ENCODE measurements at regions not wholly inside any gene's neighbourhood (a gene's known extent, or its start where the extent isn't known, plus 50 kb on each side); places are given as distances from the start of the nearest gene placed in this dataset.

GRCh38 chr10:2436933-2437332, 630.4 kb upstream of the PFKP start:
- no peaks in the 10 kb centered on the region for H3K79me2 ChIP-seq
- no peak for DNase-seq (ENCODE audit: low spot score)
- H3K36me3 ChIP-seq (replicated peaks; ENCODE audit: insufficient read depth, low read depth): no peaks in the 10 kb centered on the region
- TF ChIP-seq CTCF (IDR thresholded peaks at IDR 0.05; ENCODE audit: poor library complexity) (no peak), EZH2 (IDR thresholded peaks at IDR 0.05; ENCODE audit: borderline replicate concordance) (no peak), EZH2phosphoT487 (IDR thresholded peaks at IDR 0.05; ENCODE audit: low read depth, severe bottlenecking, unreplicated experiment) (no peak)
- H3K4me1 ChIP-seq (ENCODE audit: insufficient read depth): no peaks in the 10 kb centered on the region
- WGBS (ENCODE audit: low lambda C conversion rate, missing lambda C conversion rate): 91% methylated on average over 11 of the region's 11 CpGs
- H3K4me3 ChIP-seq: no peak overlapping the region
- no peaks in the 10 kb centered on the region for H3K9me2 ChIP-seq (replicated peaks; ENCODE audit: insufficient read depth)
- H3K27me3 ChIP-seq: no peaks in the 10 kb centered on the region
- H3K27ac ChIP-seq: no peak overlapping the region
- no peaks in the 10 kb centered on the region for H3K9me3 ChIP-seq (ENCODE audit: low read depth)
- no peak overlapping the region for H3K4me2 ChIP-seq
- no peak overlapping the region for H2AFZ ChIP-seq
- no peaks in the 10 kb centered on the region for H4K20me1 ChIP-seq (ENCODE audit: insufficient read depth, poor library complexity, severe bottlenecking)

- H3K4me2 ChIP-seq: no peak overlapping the region
- H3K9me3 ChIP-seq (ENCODE audit: low read depth): no peaks in the 10 kb centered on the region
- TF ChIP-seq EZH2 (IDR thresholded peaks at IDR 0.05; ENCODE audit: borderline replicate concordance) (no peak), CTCF (IDR thresholded peaks at IDR 0.05; ENCODE audit: poor library complexity) (no peak), EZH2phosphoT487 (IDR thresholded peaks at IDR 0.05; ENCODE audit: low read depth, severe bottlenecking, unreplicated experiment) (no peak)
- no peaks in the 10 kb centered on the region for H3K4me1 ChIP-seq (ENCODE audit: insufficient read depth)
- no peak overlapping the region for H2AFZ ChIP-seq
- H4K20me1 ChIP-seq (ENCODE audit: insufficient read depth, poor library complexity, severe bottlenecking): no peaks in the 10 kb centered on the region
- no peaks in the 10 kb centered on the region for H3K27me3 ChIP-seq
- WGBS (ENCODE audit: low lambda C conversion rate, missing lambda C conversion rate): 78% methylated on average over 5 of the region's 5 CpGs
- no peaks in the 10 kb centered on the region for H3K79me2 ChIP-seq
- no peak overlapping the region for H3K27ac ChIP-seq
- H3K36me3 ChIP-seq (replicated peaks; ENCODE audit: insufficient read depth, low read depth): no peaks in the 10 kb centered on the region
- no peak overlapping the region for H3K4me3 ChIP-seq
- no peak for DNase-seq (ENCODE audit: low spot score)
- no peaks in the 10 kb centered on the region for H3K9me2 ChIP-seq (replicated peaks; ENCODE audit: insufficient read depth)
Measured at GRCh38 chr10:2431961-2432360, 635.4 kb upstream of the PFKP start.

- Histone ChIP-seq H3K9me3 (ENCODE audit: low read depth) (no peaks in the 10 kb centered on the region), H3K79me2 (no peaks in the 10 kb centered on the region), H3K27ac (no peak overlapping the region), H3K4me3 (no peak overlapping the region), H3K4me2 (no peak overlapping the region), H3K9me2 (replicated peaks; ENCODE audit: insufficient read depth) (no peaks in the 10 kb centered on the region), H3K4me1 (ENCODE audit: insufficient read depth) (no peaks in the 10 kb centered on the region), H2AFZ (no peak overlapping the region), H3K36me3 (replicated peaks; ENCODE audit: insufficient read depth, low read depth) (no peaks in the 10 kb centered on the region), H4K20me1 (ENCODE audit: insufficient read depth, poor library complexity, severe bottlenecking) (no peaks in the 10 kb centered on the region), H3K27me3 (no peaks in the 10 kb centered on the region)
- whole genome bisulfite sequencing (ENCODE audit: low lambda C conversion rate, missing lambda C conversion rate): 88% methylated on average over 2 of the region's 2 CpGs
- DNase-seq (ENCODE audit: low spot score): no peak
- TF ChIP-seq CTCF (IDR thresholded peaks at IDR 0.05; ENCODE audit: poor library complexity) (no peak), EZH2phosphoT487 (IDR thresholded peaks at IDR 0.05; ENCODE audit: low read depth, severe bottlenecking, unreplicated experiment) (no peak), EZH2 (IDR thresholded peaks at IDR 0.05; ENCODE audit: borderline replicate concordance) (no peak)
Measured at GRCh38 chr10:2427412-2427811, 639.9 kb upstream of the PFKP start.

- Histone ChIP-seq H2AFZ (no peak overlapping the region), H3K4me2 (no peak overlapping the region), H3K9me3 (ENCODE audit: low read depth) (no peaks in the 10 kb centered on the region), H4K20me1 (ENCODE audit: insufficient read depth, poor library complexity, severe bottlenecking) (no peaks in the 10 kb centered on the region), H3K27ac (no peak overlapping the region), H3K36me3 (replicated peaks; ENCODE audit: insufficient read depth, low read depth) (no peaks in the 10 kb centered on the region), H3K79me2 (no peaks in the 10 kb centered on the region), H3K4me3 (no peak overlapping the region), H3K9me2 (replicated peaks; ENCODE audit: insufficient read depth) (no peaks in the 10 kb centered on the region), H3K27me3 (no peaks in the 10 kb centered on the region), H3K4me1 (ENCODE audit: insufficient read depth) (no peaks in the 10 kb centered on the region)
- 90% methylated on average over 3 of the region's 3 CpGs for WGBS (ENCODE audit: low lambda C conversion rate, missing lambda C conversion rate)
- DNase-seq (ENCODE audit: low spot score): no peak
- TF ChIP-seq EZH2phosphoT487 (IDR thresholded peaks at IDR 0.05; ENCODE audit: low read depth, severe bottlenecking, unreplicated experiment): no peak
- TF ChIP-seq EZH2 (IDR thresholded peaks at IDR 0.05; ENCODE audit: borderline replicate concordance): no peak
- TF ChIP-seq CTCF (IDR thresholded peaks at IDR 0.05; ENCODE audit: poor library complexity): no peak
Measured at GRCh38 chr10:2425320-2425719, 642.0 kb upstream of the PFKP start.
